Parathyroid adenoma (tissue), 2 donors: ENCODE measurements at regions not wholly inside any gene's neighbourhood (a gene's known extent, or its start where the extent isn't known, plus 50 kb on each side); places are given as distances from the start of the nearest gene placed in this dataset.

Source experiments
- H2AFZ ChIP-seq: fragments of 300-600 bp; sonication (generic); one replicate; pipeline ENCODE4 v1.7.0; 2017; ENCODE audit warnings: antibody characterized with exemption, mild to moderate bottlenecking
- H3K27ac ChIP-seq: fragments of 300-600 bp; sonication (generic); one replicate; pipeline ENCODE4 v1.7.0; 2017
- H3K27me3 ChIP-seq: fragments of 300-600 bp; sonication (generic); one replicate; pipeline ENCODE4 v1.7.0; 2017; ENCODE audit warnings: low read length; ENCODE audit not compliant: control insufficient read depth, insufficient read depth
- H3K36me3 ChIP-seq: fragments of 300-600 bp; sonication (generic); one replicate; pipeline ENCODE4 v1.7.0; 2017; ENCODE audit warnings: low read length; ENCODE audit not compliant: control insufficient read depth, insufficient read depth
- H3K4me1 ChIP-seq: fragments of 300-600 bp; sonication (generic); one replicate; pipeline ENCODE4 v1.7.0; 2017; ENCODE audit warnings: control low read depth
- H3K4me2 ChIP-seq: fragments of 300-600 bp; sonication (generic); one replicate; pipeline ENCODE4 v1.7.0; 2017; ENCODE audit warnings: low read length
- H3K4me3 ChIP-seq: fragments of 300-600 bp; sonication (generic); one replicate; pipeline ENCODE4 v1.7.0; 2017; ENCODE audit warnings: low read depth, low read length
- H3K79me2 ChIP-seq: fragments of 300-600 bp; sonication (generic); one replicate; pipeline ENCODE4 v1.7.0; 2017; ENCODE audit warnings: control low read depth
- H3K9ac ChIP-seq: fragments of 300-600 bp; sonication (generic); one replicate; pipeline ENCODE4 v1.7.0; 2017; ENCODE audit warnings: mild to moderate bottlenecking
- H3K9me3 ChIP-seq: fragments of 300-600 bp; sonication (generic); one replicate; pipeline ENCODE4 v1.7.0; 2017; ENCODE audit warnings: low read length; ENCODE audit not compliant: control insufficient read depth
- TF ChIP-seq, protein P1 (sequence below): fragments of 300-600 bp; sonication (generic); IDR thresholded peaks from one replicate; pipeline ENCODE4 v1.7.0; 2017; ENCODE audit warnings: antibody characterized with exemption, mild to moderate bottlenecking
- donor health status: primary hyperparathyroidism.

DNA sequence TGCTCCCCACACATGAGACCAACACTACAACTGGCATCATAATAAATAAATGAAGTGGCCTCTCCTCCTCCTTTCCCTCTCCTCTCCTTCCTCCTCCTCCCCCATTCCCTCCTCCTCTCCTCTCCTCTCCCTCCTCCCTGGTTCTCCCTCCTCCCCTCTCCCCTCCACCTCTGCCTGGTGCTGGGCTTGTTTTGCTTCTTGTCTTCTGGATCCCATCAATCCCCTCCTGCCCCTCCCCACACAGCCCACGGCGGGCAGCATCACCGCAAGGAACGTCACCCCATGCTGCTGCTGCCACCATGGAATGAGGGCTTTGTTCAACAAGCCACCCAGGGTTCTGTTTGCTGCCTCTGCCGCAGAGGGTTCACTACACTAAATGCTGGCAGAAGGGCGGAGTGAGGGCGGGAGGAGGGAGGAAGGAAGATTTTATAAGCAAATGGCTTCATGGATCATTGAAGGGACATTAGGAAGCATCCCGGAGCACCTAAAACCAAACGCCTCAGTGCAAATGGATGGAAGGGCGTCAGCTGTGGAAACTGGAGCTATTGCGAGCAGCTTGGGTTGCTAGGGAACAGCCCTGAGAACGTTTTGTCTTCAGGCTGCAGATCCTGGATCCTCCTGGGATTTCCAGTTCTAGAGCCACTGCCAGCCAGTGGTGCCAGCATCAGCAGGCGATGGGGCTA is 379.7 kb upstream of the ZMIZ1 start:
- Histone ChIP-seq H3K9ac (no peak overlapping the region), H3K4me3 (no peak overlapping the region), H3K36me3 (no peaks in the 10 kb centered on the region)

DNA sequence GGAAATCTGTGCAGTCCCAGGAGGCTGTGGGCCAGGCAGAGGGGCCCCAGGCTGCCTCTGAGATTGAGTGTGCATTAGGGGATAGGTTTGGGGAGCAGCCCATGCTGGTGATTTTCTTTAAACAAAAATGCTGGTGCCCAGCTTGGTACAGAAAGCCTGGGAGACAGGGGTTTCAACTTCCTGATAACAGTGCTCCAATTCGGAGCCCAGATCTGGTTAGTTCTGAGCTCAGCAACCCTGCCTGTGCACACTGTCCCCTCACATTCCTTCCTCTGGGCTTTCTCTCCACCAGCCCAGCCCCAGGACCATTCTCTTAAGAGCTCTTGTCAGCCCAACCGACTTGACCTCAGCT is 379.2 kb upstream of the ZMIZ1 start:
- Histone ChIP-seq H3K36me3 (no peaks in the 10 kb centered on the region), H3K9me3 (no peaks in the 10 kb centered on the region), H3K4me2 (no peak overlapping the region), H3K27ac (peak overlapping the region; percentile 90), H3K79me2 (no peaks in the 10 kb centered on the region), H3K4me1 (peaks cover 31% of the 10 kb centered on the region), H3K27me3 (no peaks in the 10 kb centered on the region), H3K9ac (no peak overlapping the region), H3K4me3 (no peak overlapping the region), H2AFZ (peak overlapping the region; percentile 77)
- TF ChIP-seq, protein P1, sequence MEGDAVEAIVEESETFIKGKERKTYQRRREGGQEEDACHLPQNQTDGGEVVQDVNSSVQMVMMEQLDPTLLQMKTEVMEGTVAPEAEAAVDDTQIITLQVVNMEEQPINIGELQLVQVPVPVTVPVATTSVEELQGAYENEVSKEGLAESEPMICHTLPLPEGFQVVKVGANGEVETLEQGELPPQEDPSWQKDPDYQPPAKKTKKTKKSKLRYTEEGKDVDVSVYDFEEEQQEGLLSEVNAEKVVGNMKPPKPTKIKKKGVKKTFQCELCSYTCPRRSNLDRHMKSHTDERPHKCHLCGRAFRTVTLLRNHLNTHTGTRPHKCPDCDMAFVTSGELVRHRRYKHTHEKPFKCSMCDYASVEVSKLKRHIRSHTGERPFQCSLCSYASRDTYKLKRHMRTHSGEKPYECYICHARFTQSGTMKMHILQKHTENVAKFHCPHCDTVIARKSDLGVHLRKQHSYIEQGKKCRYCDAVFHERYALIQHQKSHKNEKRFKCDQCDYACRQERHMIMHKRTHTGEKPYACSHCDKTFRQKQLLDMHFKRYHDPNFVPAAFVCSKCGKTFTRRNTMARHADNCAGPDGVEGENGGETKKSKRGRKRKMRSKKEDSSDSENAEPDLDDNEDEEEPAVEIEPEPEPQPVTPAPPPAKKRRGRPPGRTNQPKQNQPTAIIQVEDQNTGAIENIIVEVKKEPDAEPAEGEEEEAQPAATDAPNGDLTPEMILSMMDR: no peak

More for the DNA sequence above, 379.7 kb upstream of the ZMIZ1 start:
- Histone ChIP-seq H3K79me2 (no peaks in the 10 kb centered on the region), H3K27me3 (no peaks in the 10 kb centered on the region), H3K4me1 (peaks cover 31% of the 10 kb centered on the region), H3K9me3 (no peaks in the 10 kb centered on the region), H3K27ac (peak overlapping the region; percentile 90), H2AFZ (peak overlapping the region; percentile 77), H3K4me2 (no peak overlapping the region)
- TF ChIP-seq, protein P1: no peak

DNA sequence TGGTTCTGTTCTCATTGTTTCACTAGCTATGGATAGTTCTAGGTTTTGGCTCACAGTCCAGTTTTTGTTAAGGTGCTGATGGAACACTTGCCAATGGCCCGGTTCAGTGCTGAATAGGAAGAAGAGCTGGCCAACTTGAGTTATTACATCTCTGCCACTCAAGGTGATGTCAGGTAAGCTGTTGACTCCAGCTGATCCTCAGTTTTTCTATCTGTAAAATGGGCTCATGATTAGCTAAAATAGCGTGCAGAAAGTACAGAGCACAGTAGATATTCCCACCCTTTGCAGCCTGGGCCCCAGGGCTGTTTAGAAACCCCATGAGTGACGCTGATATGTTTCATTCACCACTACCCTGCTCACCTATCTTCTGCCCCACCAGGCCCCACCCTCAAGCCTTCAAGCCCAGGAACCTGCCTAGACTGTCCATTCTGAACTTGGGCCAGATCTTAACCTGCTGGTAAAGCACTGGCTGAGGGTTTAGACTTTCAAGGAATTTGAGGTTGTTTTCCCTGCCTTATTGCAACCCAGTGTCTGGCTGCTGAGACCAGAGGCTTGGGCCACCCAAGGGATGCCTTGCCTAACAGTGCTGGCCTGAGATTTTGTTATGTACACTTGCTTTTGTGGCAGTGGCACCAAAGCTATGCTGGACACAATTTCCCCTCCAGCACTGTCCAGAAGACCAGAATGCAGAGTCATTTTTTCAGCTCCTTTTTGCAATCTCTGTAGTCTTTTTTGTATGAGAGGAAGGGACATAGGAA is 378.2 kb upstream of the ZMIZ1 start:
- Histone ChIP-seq H3K9me3 (no peaks in the 10 kb centered on the region), H3K4me1 (peaks cover 31% of the 10 kb centered on the region), H3K9ac (no peak overlapping the region), H3K4me2 (no peak overlapping the region), H3K36me3 (no peaks in the 10 kb centered on the region), H3K27ac (peak overlapping the region; percentile 90), H3K27me3 (no peaks in the 10 kb centered on the region), H3K4me3 (no peak overlapping the region), H3K79me2 (no peaks in the 10 kb centered on the region), H2AFZ (no peak overlapping the region)
- TF ChIP-seq, protein P1: no peak

DNA sequence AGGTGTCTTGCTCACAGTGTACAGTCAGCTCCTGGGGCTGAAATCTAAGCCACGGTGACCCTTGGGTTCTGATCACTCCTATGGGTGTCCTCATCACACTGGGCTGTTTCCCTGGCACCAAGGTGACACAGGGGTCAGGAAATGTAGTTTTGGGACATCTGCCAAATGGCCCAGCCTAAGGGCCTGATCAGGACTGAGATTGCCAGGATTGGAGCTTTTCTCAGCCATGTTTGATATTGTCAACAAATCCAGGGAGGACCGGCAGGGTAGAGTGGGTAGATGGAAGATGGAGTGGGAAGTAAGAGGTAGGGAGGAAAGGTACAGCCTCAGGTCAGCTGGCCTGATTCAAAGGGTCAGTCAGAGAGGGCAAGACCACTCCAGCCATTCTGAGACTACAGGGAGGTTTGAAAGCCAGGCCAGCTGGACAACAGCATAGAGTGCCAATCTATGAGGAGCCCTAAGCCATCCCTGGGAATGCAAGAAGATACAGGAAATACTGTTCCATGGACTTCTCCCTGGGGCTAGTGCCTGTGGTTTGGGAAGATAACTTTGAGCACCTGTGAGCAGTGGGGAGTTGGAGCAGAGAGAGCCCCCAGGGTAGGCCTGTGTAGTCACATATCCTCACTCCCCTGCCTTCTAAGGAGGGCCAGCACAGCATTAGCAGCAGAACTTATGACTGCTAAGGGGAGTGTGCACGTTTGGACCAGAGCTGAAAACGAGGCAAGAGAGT is 377.3 kb upstream of the ZMIZ1 start:
- H3K9ac ChIP-seq: no peak overlapping the region
- H3K27me3 ChIP-seq: no peaks in the 10 kb centered on the region
- no peaks in the 10 kb centered on the region for H3K9me3 ChIP-seq
- H2AFZ ChIP-seq: no peak overlapping the region
- H3K36me3 ChIP-seq: no peaks in the 10 kb centered on the region
- H3K4me1 ChIP-seq: peaks cover 31% of the 10 kb centered on the region
- no peak overlapping the region for H3K27ac ChIP-seq
- no peak overlapping the region for H3K4me3 ChIP-seq
- H3K4me2 ChIP-seq: no peak overlapping the region
- TF ChIP-seq, protein P1: no peak
- no peaks in the 10 kb centered on the region for H3K79me2 ChIP-seq
